Nucleus accumbens (tissue), 56 donors: ENCODE measurements at regions not wholly inside any gene's neighbourhood (a gene's known extent, or its start where the extent isn't known, plus 50 kb on each side); places are given as distances from the start of the nearest gene placed in this dataset.

Experiments
- DNase-seq, 56 donors: peaks; one replicate each; lab custom pipeline; 2025; lab: John Stamatoyannopoulos, UW

DNA sequence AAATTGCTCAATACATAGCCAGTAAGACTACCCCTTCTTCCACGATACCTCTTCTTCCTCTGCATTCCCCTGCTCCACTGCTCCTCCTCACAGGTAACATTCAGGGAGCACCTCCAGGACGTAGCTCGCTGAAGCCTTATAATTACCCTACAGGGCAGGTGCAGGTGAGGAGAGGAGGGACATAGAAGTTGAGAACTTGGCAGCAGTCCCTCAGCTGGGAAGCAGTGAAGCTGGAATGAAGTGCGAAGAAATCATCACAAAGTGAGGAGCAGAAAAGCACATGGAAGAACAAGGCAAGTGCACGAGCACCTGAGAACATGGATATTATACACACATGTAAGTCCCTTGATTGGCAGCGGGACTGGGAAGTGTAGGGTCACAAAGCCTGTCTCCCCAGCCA is 118.2 kb downstream of the HSD17B3 start:
- no peak for DNase-seq

GRCh38 chr9:96178153-96178552 is 123.8 kb downstream of the HSD17B3 start:
- no peak for DNase-seq

DNA sequence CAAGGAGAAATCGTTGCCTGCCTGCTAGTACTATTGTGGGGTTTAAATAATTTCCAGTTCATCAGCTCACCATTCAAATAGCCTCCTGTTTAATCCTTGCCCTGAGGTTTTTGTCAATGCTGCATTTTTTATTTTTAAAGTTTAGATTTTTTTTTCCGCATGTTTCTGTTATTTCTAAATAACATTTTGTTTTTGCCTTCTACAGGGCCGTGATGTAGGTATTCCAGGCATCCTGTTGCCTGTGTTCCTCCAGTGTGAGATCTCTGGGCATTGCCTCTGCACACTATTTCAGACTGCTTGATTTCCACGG is 124.3 kb downstream of the HSD17B3 start:
- DNase-seq = no peak

DNA sequence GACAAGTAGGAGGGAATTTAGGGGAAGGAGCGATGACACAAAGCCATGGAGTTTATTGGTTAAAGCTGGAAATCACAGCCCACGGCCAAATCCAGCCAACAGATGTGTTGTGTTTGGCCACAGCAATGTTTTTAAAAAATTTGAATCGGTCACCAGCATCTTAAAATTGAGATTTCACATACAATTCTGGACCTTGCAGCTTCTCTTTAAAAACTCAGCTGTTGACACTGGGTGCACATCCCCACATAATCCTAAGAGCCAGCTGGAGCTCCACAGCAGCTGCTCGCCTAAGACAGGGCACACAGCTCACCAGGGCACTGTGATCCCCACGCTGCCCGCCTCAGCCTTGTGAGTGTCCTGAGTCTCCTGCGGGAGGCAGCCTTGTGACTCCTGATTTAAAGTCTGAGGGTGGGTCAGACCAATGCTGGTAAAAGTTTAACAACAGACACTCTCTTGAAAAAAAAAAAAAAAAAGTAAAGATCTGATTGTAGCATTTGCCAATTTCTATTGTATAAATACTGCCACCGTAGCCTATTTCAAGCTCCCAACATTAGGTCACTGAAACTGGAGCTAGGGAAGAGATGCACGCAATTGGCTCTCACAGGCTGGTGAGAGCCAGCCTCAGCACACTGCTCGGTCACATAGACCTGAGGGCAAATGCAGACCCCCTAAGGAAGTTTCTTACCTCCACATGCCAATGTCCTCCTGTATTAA is 124.8 kb downstream of the HSD17B3 start:
- peak in 39 of 56 donors; percentile 4 to 72 (median 36) for DNase-seq

DNA sequence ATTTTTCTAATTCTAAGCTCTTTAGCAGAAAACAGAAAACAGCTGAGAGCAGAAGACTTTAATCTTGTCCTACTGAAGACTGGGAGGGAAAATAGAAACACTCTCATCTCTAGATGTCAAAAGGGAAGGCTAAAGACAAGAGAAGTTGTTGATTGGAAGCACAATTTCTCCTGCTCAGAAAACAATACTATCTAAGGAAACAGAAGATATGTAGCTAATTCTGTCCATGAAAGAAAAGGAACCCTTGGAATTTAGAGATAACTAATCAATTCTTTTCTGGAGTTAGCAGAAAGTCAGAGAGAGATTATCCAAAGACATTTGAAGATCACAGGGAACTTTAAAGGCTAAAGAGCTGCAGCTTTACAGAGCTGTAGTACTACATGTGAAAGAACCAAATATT is 126.2 kb downstream of the HSD17B3 start:
- DNase-seq = no peak

DNA sequence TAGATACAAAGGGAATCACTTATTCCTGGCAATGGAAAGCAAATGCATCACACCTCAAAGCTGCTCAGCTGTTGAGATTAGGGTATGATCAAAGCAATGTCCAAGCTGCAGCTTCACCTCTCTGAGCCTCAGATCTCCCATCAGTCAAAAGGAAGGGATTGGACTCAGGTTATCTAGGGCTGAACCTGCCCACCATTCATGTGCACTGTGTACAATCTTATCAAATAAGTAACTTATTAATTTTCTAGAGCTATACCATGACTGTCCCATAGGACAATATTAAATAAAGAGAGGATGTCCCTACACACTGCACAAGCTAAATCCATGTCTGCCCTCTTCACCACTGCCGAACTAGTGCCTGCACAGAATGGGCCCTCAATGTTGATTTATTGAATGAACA is 127.0 kb downstream of the HSD17B3 start:
- no peak for DNase-seq

DNA sequence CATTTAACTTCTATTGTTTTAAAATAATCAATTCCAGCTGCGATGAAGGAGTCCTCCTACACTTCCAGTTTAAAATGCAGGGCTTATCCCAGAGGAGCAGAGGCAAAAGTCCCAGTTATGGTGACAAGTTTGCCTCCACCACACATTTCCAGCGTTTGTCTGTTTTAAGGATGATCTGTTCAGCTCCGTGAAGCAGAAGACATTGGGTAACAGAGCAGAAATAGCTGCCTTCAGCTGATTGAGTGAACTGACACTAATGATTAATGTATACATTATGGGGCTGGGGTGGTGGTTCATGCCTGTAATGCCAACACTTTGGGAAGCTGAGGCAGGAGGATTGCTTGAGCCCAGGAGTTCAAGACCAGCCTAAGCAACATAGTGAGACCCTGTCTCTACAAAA is 127.6 kb downstream of the HSD17B3 start:
- DNase-seq = no peak

- DNase-seq = no peak
Observed at GRCh38 chr9:96173640-96174039, 128.3 kb downstream of the HSD17B3 start.

DNA sequence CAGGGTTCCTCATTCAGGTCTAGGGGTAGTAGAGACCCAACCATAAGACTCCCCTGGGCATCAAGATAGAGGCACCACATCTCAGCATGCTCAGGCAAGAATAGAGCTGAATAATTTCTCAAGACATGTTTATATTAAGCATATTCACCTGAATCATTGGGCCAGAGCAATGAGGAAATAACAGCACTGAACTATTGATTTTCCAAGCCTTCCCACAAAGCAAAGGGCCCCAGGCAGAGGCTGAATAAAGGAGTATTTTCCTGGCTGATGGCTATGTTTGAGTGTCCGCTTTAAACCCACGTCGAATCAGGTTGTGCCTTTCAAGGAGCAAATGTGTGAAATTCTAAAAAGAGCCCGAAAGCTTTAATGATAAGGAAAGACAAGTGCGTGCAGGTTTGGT is 129.2 kb downstream of the HSD17B3 start:
- DNase-seq = no peak

- DNase-seq = no peak
Observed at GRCh38 chr9:96171728-96172127, 130.2 kb downstream of the HSD17B3 start.

DNA sequence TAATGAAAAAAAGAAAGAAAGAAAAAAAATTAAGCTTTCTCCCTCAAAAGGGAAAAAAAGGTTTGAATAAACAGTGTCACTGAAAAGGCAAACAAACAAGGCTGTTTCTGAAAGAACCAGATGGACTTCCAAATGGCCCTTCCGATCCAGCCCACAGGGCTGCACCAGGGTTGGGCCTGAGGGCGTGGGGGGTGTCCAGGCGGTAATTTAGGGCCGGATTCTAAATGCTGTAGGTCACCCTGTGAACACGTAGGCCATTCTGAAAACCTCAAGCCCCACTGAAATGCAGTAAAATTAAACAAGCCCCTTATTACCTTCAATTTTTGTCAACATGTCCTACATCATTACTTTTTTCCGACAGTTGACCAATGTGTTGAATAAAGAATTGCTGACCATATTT is 132.1 kb downstream of the HSD17B3 start:
- no peak for DNase-seq

DNA sequence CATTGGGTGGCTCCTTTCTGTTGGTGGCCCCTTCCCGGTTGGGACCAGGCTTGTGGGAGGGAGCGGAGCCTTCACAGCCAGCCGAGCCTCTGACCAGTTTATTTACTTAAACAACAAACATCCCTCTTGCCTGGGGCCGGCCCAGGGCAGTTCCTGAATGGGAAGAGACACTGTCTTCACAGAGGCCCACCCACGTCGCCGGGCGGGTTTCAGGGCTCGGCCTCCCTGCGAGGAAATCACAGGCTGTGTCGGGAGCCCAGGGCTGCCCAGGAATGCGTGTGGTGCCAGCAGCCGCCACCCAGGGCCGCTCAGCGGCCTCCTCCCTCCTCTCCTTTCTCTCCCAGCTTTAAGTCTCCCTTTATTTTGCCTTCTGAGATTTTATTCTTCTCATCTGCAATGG is 132.5 kb downstream of the HSD17B3 start:
- peak in 9 of 56 donors; percentile 5 to 25 (median 12) for DNase-seq

- DNase-seq = no peak
Observed at GRCh38 chr9:96168882-96169281, 133.1 kb downstream of the HSD17B3 start.

- no peak for DNase-seq
Observed at GRCh38 chr9:96167011-96167410, 135.0 kb downstream of the HSD17B3 start.

- no peak for DNase-seq
Observed at GRCh38 chr9:96164268-96164683, 137.7 kb downstream of the HSD17B3 start.

DNA sequence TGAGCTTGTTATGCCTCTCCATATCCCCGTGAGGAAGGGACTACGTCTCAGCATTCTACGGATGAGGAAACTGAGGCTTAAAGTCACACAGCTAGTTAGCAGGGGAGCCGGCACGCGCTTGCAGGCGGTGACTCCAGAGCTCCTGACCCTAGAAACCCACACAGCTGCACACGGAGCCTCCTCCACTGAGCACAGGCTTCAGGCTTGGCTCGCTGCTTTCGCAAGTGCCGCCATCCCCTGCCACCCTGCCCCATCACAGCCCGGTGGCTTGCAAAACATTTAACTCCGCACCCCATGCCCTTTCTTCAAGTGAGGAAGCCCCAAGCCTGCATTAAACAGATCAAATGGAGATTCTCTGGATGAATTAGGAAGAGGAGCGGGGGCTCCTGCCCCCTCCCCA is 138.3 kb downstream of the HSD17B3 start:
- DNase-seq = no peak

- DNase-seq = no peak
Observed at GRCh38 chr9:96163161-96163560, 138.8 kb downstream of the HSD17B3 start.

- peak in 2 of 56 donors; percentile 14 to 29 for DNase-seq
Observed at GRCh38 chr9:96161819-96162218, 140.2 kb downstream of the HSD17B3 start.

GRCh38 chr9:96160866-96161265 is 141.1 kb downstream of the HSD17B3 start:
- no peak for DNase-seq

DNA sequence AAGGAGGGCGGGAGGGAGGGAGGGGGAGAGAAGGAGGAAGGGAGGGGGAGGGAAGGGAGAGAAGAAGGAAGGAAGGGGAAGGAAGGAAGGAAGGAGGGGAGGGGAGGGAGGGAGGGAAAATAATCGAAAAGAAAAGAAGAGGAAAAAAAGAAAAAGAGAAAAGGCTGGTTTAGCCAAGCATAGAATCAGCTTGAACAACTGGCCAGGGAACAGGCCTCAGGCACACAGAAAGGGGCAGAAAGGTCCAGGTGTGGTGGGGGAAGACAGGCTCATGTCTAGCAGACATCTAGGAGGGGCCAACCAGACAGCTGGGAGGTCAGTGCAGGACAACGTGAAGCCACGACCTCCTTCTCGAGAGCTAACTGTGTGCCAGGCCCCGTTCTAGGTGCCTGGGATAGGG is 141.8 kb downstream of the HSD17B3 start:
- DNase-seq = no peak

- DNase-seq = no peak
Observed at GRCh38 chr9:96159596-96159995, 142.4 kb downstream of the HSD17B3 start.

DNA sequence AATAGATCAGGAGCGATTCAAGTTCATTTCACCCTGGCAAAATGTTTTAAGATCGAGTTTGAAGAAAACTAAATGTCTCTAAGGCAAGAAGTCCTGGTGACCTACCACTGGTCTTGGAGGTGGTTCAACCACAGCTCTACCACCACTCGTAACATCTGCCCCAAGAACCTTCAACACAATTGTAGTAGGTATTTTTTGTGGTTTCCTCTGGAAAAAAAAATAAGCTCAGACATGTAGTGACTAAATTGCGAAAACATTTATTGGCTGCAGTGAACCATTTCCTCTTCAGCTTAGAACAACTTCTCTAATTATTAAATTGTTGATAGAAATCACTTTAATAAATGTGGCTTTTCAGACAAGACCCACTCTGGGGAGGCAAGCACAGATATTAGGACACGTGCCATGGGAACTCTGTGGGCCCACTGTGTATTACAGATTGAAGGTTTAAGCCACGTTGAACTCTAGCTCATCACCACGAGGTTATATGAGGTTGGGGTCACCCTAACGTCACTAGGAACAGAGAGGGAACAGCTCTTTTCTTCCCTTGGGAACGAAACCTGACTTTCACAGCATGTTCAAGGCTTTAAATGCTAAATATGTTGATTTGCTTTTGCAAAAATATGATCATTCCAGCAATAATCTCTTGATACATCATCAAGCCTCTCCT is 142.9 kb downstream of the HSD17B3 start:
- DNase-seq = no peak

DNA sequence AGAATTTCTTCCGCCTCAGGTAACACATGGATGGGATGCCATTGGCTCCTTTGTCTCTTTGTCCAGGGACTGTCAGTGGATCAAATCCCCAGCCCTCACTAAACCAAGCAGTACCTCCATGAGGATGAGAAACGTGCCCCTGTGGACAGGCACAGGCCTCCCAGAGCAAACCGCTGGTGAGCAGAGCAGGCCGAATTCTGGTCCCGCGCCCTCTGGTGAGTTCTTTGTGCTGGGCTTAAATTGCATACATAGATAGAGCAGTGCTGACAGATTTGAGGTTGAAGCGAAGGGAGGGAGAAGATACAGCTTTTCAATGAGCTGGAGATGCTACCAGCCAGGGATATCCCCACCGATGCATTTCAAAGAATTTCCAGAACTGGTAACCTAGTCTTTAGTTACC is 143.8 kb downstream of the HSD17B3 start:
- no peak for DNase-seq
